ENCODE measurements at regions not wholly inside any gene's neighbourhood (a gene's known extent, or its start where the extent isn't known, plus 50 kb on each side); places are given as distances from the start of the nearest gene placed in this dataset.

- no peaks in the 10 kb centered on the region for H3K27me3 ChIP-seq (replicated peaks; ENCODE audit: insufficient read depth)
- DNase-seq (ENCODE audit: low spot score): no peak
- 100% methylated on average over 1 of the region's 1 CpG for WGBS
- H3K36me3 ChIP-seq: no peaks in the 10 kb centered on the region
- no peaks in the 10 kb centered on the region for H3K9me3 ChIP-seq
- H3K4me3 ChIP-seq: no peak overlapping the region
- no peaks in the 10 kb centered on the region for H3K4me1 ChIP-seq (replicated peaks)
- TF ChIP-seq POLR2A (IDR thresholded peaks at IDR 0.05) (no peak), POLR2AphosphoS5 (IDR thresholded peaks at IDR 0.05) (no peak), CTCF (IDR thresholded peaks at IDR 0.05) (no peak)
- intact Hi-C loops (cut with DNase I): no loop called here
- H3K27ac ChIP-seq: no peak overlapping the region
Observed at GRCh38 chr6:140059947-140060346, 685.5 kb upstream of the CITED2 start.

DNA sequence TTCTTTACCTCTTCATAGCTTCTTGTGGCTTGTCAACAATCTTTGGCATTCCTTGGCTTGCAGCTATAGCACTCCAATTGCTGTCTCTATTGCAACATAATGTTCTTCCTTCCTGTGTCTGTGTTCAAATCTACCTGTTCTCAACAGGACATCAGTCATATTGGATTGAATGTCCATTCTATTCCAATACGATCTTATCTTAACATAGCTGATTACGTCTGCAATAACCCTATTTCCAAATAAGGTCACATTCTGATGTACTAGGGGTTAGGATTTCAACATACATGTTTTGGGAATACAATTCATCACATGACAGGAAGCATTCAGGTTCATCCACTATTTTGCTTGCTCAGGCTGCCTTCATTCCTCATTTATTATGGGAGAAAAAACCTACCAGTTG lies 684.4 kb upstream of the CITED2 start:
- no peaks in the 10 kb centered on the region for H3K36me3 ChIP-seq
- H3K27ac ChIP-seq: no peak overlapping the region
- intact Hi-C loops (cut with DNase I): no loop called here
- DNase-seq (ENCODE audit: low spot score): no peak
- no peaks in the 10 kb centered on the region for H3K9me3 ChIP-seq
- 97% methylated on average over 2 of the region's 2 CpGs for WGBS
- H3K4me3 ChIP-seq: no peak overlapping the region
- no peaks in the 10 kb centered on the region for H3K4me1 ChIP-seq (replicated peaks)
- TF ChIP-seq POLR2AphosphoS5 (IDR thresholded peaks at IDR 0.05): no peak
- no peak for TF ChIP-seq POLR2A (IDR thresholded peaks at IDR 0.05)
- TF ChIP-seq CTCF (IDR thresholded peaks at IDR 0.05): no peak
- H3K27me3 ChIP-seq (replicated peaks; ENCODE audit: insufficient read depth): no peaks in the 10 kb centered on the region

GRCh38 chr6:140052736-140053729 lies 678.6 kb upstream of the CITED2 start:
- intact Hi-C loops (cut with DNase I): no loop called here
- TF ChIP-seq POLR2A (IDR thresholded peaks at IDR 0.05): no peak
- no peak for TF ChIP-seq CTCF (IDR thresholded peaks at IDR 0.05)
- no peak for TF ChIP-seq POLR2AphosphoS5 (IDR thresholded peaks at IDR 0.05)
- H3K36me3 ChIP-seq: no peaks in the 10 kb centered on the region
- WGBS: 84% methylated on average over 6 of the region's 6 CpGs
- no peak overlapping the region for H3K4me3 ChIP-seq
- H3K4me1 ChIP-seq (replicated peaks): no peaks in the 10 kb centered on the region
- no peak overlapping the region for H3K27ac ChIP-seq
- no peak for DNase-seq (ENCODE audit: low spot score)
- H3K9me3 ChIP-seq: no peaks in the 10 kb centered on the region
- no peaks in the 10 kb centered on the region for H3K27me3 ChIP-seq (replicated peaks; ENCODE audit: insufficient read depth)

DNA sequence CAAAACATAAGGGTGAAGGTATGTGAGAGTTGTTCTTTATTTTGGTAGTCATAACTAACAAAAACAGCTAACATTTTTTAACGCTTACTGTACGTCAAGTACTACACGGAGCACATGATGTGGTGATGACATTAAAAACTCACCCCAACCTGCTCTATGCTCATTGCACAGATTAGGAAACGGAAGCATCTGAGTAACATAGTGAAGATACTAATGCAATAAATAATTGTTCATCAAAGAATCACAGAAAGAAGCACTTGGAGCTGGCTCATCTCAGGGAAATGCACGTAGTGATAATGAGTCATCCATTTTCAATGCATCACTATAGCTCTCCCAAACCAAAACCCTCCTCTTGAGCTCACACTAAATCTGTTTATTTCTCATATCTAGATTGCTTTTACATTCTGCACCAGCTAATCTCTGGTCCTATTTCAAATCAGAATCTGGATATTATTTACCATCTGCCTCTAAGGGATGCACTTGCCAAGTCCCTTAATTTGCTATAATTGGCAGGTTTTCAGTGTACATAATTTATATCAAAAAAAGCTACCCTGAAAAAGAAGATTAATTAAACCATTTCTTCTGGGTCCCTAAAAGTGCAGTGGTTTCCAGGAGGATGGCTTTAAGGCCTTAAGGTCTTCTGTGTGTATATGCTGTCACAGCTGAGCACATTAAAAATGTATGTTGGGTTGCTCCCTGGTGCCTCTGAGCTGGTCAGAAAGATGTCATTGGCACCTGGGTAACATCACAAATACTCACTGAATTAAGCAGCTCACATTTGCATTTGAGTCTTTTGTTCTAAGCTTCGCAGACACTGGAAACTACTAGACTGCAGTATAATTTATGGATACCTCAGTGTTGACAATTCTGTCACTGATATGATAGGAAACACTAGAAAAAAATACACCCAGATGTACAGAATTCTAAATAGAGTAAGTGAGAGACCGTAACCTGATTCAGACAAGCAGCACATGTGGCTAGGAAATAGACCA lies 677.4 kb upstream of the CITED2 start:
- Histone ChIP-seq H3K27ac (no peak overlapping the region), H3K27me3 (replicated peaks; ENCODE audit: insufficient read depth) (no peaks in the 10 kb centered on the region), H3K4me3 (no peak overlapping the region), H3K36me3 (no peaks in the 10 kb centered on the region), H3K9me3 (no peaks in the 10 kb centered on the region), H3K4me1 (replicated peaks) (no peaks in the 10 kb centered on the region)
- intact Hi-C loops (cut with DNase I): no loop called here
- TF ChIP-seq POLR2A (IDR thresholded peaks at IDR 0.05) (no peak), POLR2AphosphoS5 (IDR thresholded peaks at IDR 0.05) (no peak), CTCF (IDR thresholded peaks at IDR 0.05) (no peak)
- no peak for DNase-seq (ENCODE audit: low spot score)
- 89% methylated on average over 7 of the region's 7 CpGs for WGBS
